ENCODE measurements at regions not wholly inside any gene's neighbourhood (a gene's known extent, or its start where the extent isn't known, plus 50 kb on each side); places are given as distances from the start of the nearest gene placed in this dataset.

GRCh38 chr6:144932621-144933020, 647.5 kb downstream of the UTRN start:
- no peaks in the 10 kb centered on the region for H3K4me1 ChIP-seq
- DNase-seq, result no peak
- H3K9me3 ChIP-seq, result no peaks in the 10 kb centered on the region
- ATAC-seq, result no peak
- intact Hi-C loops (cut with DNase I), result no loop called here
- H3K36me3 ChIP-seq, result no peaks in the 10 kb centered on the region
- no peak overlapping the region for H3K4me3 ChIP-seq
- TF ChIP-seq CTCF (IDR thresholded peaks at IDR 0.05), result no peak
- no peaks in the 10 kb centered on the region for H3K27me3 ChIP-seq (ENCODE audit: low read depth)
- H3K27ac ChIP-seq, result no peak overlapping the region

DNA sequence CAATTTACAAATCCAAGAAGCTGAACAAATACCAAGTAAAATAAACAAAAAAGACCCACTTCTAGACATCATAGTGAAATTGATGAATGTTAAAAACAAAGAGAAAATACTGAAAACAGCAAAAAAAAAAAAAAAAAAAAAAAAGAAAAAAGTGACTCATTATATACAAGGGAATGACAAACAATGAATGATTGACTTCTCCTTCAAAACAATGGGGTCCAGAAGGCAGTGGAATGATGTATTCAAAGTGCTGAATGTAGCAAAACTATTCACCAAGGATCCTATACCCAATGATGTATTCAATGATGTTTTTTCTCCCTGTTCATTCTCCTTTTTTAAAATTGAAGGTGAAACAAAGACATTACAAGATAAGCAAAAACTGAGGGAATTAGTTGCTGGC, 650.0 kb downstream of the UTRN start:
- intact Hi-C loops (cut with DNase I), result no loop called here
- H3K4me3 ChIP-seq, result no peak overlapping the region
- H3K27ac ChIP-seq, result no peak overlapping the region
- H3K9me3 ChIP-seq, result no peaks in the 10 kb centered on the region
- ATAC-seq (no peak), DNase-seq (no peak)
- H3K36me3 ChIP-seq, result no peaks in the 10 kb centered on the region
- H3K27me3 ChIP-seq (ENCODE audit: low read depth), result no peaks in the 10 kb centered on the region
- no peak for TF ChIP-seq CTCF (IDR thresholded peaks at IDR 0.05)
- H3K4me1 ChIP-seq, result no peaks in the 10 kb centered on the region

- intact Hi-C loops (cut with DNase I), result no loop called here
Observed at GRCh38 chr6:144935661-144936060, 650.5 kb downstream of the UTRN start.

GRCh38 chr6:144936764-144937163, 651.6 kb downstream of the UTRN start:
- H3K4me1 ChIP-seq, result no peaks in the 10 kb centered on the region
- ATAC-seq (no peak), DNase-seq (no peak)
- H3K27ac ChIP-seq, result no peak overlapping the region
- H3K9me3 ChIP-seq, result no peaks in the 10 kb centered on the region
- no peaks in the 10 kb centered on the region for H3K27me3 ChIP-seq (ENCODE audit: low read depth)
- H3K36me3 ChIP-seq, result no peaks in the 10 kb centered on the region
- TF ChIP-seq CTCF (IDR thresholded peaks at IDR 0.05), result no peak
- intact Hi-C loops (cut with DNase I), result no loop called here
- no peak overlapping the region for H3K4me3 ChIP-seq

More at GRCh38 chr6:144935661-144936060, 650.5 kb downstream of the UTRN start:
- H3K4me3 ChIP-seq, result no peak overlapping the region
- H3K36me3 ChIP-seq, result no peaks in the 10 kb centered on the region
- H3K27ac ChIP-seq, result no peak overlapping the region
- ATAC-seq, result no peak
- H3K4me1 ChIP-seq, result no peaks in the 10 kb centered on the region
- no peaks in the 10 kb centered on the region for H3K27me3 ChIP-seq (ENCODE audit: low read depth)
- no peaks in the 10 kb centered on the region for H3K9me3 ChIP-seq
- no peak for TF ChIP-seq CTCF (IDR thresholded peaks at IDR 0.05)
- DNase-seq, result no peak

DNA sequence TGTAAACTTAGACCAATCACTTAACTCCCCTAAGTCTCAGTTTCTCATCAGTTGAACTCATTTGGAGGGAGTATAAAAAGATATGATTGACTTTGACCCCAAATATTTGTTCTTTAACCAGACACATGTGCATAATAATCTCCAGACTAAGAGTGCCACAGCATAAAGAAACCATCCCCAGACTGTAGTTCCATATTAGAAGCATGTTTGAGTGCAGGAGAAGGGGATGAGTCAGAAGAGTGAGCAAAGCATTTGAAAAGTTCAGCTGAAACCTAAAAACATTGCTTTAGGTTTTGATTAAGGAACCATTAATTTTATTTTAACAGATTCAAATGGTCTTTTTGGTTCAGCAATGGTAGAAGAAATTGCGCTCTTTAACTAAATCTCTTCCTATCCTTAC, 654.8 kb downstream of the UTRN start:
- H3K27ac ChIP-seq, result no peak overlapping the region

More for the DNA sequence above, 654.8 kb downstream of the UTRN start:
- Histone ChIP-seq H3K4me1 (no peaks in the 10 kb centered on the region), H3K4me3 (no peak overlapping the region), H3K9me3 (no peaks in the 10 kb centered on the region), H3K27me3 (ENCODE audit: low read depth) (no peaks in the 10 kb centered on the region), H3K36me3 (no peaks in the 10 kb centered on the region)
- DNase-seq (no peak), ATAC-seq (no peak)
- intact Hi-C loops (cut with DNase I), result no loop called here
- TF ChIP-seq CTCF (IDR thresholded peaks at IDR 0.05), result no peak
